GM18519 (cell line): ENCODE measurements at regions not wholly inside any gene's neighbourhood (a gene's known extent, or its start where the extent isn't known, plus 50 kb on each side); places are given as distances from the start of the nearest gene placed in this dataset.
"Not testable (repeated sequence)": the region's sequence is repeated elsewhere in the genome, so short reads cannot be mapped to it uniquely, and the experiment has no call there.

Source experiments
- ATAC-seq: cut with Tn5 transposase; IDR thresholded peaks from one replicate; pipeline ENCODE4 v1.9.1; 2021; ENCODE audit warnings: mild to moderate bottlenecking, moderate library complexity; ENCODE audit not compliant: unreplicated experiment, low FRiP score

DNA sequence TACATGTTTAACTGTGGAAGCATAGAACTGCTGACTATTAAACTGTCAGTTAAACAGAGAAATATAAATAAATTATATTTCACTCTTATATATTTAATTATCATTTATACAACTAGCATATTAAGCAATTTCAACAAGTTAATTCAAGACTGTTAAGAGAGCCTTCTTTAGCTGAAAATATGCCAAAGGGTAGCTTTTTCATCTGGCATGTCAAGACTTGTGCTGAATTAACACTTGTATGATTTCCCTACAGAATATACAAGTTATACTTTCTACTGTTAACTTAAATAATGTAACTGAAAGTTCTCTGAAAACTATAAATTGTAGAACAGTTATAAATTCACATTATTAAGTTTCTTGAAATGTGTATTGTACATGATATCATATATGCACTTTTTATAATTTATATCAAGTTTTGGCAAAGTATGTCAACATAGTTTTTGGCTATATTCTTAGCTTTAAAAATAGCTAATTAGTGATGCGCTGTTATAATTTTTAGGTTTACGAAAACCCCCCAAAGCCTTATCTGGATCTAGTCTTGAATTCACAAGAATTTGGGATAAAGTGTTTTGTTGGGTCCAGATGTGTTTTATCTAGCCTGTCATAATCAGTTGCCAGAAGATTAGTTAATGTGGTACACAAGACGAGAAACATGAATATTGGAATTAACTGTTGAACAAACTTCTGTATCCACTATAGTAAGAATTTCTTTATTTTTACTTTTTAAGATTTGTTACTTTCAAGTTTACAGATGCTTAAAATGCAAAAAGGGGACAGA lies 231.1 kb upstream of the FOXP2 start:
- no peak for ATAC-seq

- ATAC-seq = no peak
Observed at GRCh38 chr7:114182837-114183236, 231.8 kb upstream of the FOXP2 start.

DNA sequence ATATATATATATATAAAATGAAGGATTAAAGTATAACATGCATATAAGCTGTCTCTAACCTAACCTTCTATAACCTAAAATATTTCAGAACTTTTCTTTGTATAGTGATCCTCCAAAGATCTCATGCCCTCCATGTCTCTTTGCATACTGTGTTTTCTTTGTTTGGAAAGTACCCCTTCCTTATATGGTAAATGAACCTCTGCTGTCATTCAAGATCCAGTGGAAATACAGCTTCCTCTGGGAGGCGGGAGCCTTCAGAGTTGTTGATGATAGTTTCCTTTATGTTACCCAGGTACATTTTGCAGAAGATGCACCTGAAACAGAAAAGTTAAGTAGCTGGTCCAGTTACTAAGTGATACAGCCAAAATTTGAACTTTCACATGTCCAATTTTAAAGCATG lies 233.3 kb upstream of the FOXP2 start:
- no peak for ATAC-seq

GRCh38 chr7:114180556-114181266 lies 233.9 kb upstream of the FOXP2 start:
- ATAC-seq = no peak

- no peak for ATAC-seq
Observed at GRCh38 chr7:114175125-114175524, 239.5 kb upstream of the FOXP2 start.

GRCh38 chr7:114173170-114173890 lies 241.3 kb upstream of the FOXP2 start:
- no peak for ATAC-seq

- not testable (repeated sequence) for ATAC-seq
Observed at GRCh38 chr7:114169389-114169788, 245.2 kb upstream of the FOXP2 start.

DNA sequence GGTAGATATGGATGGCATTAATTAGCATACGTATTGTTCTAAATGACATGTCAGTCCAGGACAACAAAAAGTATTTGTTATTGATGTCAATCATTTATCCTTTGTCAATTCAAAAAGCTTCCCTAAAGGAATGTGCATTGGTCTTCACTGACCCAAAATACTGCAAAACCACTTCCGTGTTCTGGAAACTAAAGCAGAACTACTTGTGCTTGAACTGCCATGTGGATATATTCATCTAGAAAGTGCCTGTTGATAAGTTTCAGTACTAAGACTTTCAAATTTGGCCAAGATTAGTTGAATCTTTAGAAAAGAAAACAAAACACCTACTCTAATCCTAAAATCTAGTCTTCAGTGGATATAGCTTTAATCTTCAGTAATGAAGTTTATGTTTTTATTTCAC lies 242.1 kb upstream of the PPP1R3A start:
- peak; percentile 89 for ATAC-seq

DNA sequence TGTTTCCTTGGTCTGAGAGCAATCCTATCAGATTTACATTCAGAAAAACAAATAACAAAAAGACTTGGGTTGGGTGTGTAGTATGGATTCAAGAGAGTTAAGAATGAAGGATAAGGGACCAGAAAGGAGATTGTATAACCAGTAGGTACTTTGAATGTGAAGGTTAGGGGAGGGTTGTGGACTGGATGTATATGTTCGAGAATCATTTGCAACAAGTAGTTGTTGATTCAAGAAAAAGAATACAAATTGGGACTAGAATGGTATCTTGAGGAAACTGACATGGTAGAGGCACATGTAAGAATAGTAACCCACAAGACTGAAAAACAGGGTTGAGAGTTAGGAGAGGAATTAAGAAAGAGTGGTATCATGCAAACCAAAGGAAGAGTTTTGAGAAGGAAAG lies 240.0 kb upstream of the PPP1R3A start:
- ATAC-seq = no peak

DNA sequence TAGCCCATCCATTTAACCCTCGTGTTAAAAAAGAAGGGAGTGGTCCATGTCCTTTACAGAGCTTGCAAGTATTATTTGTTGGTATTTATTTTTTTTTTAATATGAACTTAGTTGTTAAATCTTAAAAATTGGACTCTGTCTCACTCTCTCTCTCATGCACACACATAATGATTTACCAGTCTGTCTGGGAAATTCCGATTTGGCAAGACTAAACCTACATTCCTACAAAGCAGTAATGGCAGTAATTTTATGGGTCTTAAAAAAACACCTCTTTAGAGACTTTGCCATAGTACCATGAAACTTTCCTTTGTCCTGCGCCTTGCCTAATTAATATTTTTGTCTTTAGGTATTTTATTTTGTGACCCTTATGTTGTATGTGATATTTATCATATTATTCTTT lies 239.5 kb upstream of the PPP1R3A start:
- no peak for ATAC-seq

DNA sequence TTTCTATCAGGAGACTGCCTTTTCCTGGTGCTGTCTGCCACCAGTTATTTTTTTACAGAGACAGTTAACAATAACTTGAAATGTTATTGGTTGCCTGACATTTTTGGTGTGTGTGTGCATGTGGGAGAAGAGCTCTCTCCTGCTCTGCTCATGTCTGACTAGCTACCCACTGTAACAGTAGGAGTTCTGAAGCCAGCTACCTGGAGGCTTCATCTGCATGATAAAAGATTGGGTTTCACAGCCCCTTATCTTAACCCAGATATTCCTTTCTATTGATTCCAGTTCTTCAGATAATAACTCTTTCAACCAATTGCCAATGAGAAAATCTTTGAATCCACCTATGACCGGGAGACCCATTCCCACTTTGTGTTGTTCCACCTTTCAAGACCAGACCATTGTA lies 237.4 kb upstream of the PPP1R3A start:
- ATAC-seq = no peak

- ATAC-seq = no peak
Observed at GRCh38 chr7:114155116-114156110, 236.6 kb upstream of the PPP1R3A start.

DNA sequence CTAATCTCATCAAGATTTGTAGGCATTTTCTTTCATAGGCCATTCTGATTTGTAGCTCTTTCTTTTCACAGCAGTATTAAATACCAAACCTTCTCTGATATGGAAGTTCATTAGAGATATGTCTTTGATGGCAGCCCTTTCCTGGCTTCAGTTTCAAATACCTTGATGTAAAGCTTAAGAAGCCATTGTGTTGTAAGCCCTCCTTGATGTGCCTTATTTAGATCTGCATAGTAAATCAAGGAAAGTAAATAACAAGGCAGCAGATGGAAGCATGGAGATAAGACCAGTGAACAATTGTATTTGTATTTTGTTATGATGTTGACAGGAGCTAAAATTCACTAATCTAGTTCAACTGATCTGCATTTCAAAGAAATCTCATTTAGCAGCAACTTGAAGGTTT lies 234.9 kb upstream of the PPP1R3A start:
- ATAC-seq = no peak

GRCh38 chr7:114152314-114152938 lies 233.6 kb upstream of the PPP1R3A start:
- ATAC-seq = no peak

DNA sequence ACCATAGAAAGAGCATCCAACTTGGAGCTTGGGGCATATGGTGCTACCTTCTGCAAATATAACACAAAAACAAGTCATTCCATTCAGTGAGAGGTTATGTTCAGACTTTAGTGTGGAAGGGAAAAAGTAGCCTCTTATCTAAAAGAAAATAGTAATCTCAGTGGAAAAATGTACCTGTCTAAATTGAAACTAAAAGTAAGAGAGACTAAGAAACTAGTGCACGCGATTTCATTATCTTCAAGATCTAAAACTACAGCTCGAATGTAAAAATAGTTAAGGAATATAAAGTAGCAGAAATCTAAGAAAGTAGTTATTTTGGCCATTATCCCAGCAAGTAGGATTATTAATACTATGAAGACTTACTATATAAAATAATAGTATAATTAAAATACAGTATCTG lies 233.0 kb upstream of the PPP1R3A start:
- no peak for ATAC-seq

DNA sequence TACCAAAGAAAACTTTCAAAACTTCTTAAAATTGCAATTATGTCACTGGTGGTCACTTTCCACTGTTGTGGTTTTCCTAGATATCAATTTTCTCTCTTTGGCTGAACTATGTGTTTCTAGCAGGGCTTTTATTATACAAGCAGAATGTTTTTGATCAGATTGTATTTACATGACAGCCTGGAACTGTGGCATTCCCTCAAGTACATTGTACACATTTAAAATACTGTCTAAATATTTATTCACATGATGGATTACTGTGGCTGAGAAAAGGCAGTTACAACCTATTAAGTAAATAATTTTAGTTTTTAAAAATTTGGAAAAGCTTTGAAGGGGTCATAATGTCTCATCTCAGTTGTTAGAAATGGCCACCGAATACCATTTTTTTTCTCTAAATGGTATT lies 231.9 kb upstream of the PPP1R3A start:
- no peak for ATAC-seq

DNA sequence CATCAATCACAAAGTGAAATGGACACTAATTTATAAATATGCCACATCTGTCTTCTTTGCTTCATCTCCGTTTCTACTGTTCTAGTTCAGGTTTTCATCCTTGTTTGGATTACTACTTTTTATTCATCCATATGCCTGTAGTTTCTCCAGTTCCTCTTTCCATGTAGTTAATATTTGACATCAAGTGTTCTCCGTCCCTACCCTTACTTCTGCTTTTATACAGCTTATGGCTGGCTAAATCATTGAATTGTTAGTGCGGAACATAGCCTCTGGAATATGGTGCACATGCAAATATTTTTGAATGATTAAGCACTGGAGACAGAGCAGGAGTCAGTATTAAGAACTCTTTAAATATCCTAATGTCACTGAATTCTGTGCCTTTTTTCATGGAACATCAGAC lies 230.0 kb upstream of the PPP1R3A start:
- no peak for ATAC-seq

DNA sequence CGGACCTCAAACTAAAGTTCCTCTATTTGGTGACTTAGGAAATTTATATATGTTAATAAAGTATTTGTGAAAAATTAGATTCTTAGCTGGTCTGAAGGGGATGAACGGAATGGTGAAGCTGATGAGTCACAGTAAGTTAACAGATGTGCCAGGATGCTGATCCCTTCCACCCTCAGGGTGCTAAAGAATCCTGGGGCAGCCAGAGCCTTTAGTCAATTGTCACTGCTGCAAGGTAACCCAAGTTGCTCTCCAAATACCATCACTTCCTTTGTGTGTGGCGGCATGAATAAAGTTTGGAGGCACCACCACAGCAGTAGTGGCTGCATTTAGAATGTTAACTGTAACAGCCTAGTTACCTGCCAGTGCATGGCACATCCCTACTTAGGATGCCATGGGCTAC lies 222.6 kb upstream of the PPP1R3A start:
- ATAC-seq = no peak

DNA sequence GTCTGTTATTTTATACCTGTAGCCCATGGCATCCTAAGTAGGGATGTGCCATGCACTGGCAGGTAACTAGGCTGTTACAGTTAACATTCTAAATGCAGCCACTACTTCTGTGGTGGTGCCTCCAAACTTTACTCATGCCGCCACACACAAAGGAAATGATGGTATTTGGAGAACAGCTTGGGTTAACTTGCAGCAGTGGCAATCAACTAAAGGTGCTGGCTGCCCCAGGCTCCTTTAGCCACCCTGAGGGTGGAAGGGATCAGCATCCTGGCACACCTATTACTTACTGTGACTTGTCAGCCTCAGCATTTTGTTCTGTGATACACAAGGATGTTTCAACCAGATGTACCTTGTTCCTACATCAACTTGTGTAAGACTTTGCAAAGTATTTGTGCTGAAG lies 221.8 kb upstream of the PPP1R3A start:
- ATAC-seq = no peak

GRCh38 chr7:114139690-114140089 lies 220.9 kb upstream of the PPP1R3A start:
- not testable (repeated sequence) for ATAC-seq
